Testis (tissue), 2 donors: ENCODE measurements at regions not wholly inside any gene's neighbourhood (a gene's known extent, or its start where the extent isn't known, plus 50 kb on each side); places are given as distances from the start of the nearest gene placed in this dataset.

ENCODE experiments used
- DNase-seq: peaks from one replicate; pipeline ENCODE4 v3.0.0-alpha.2; 2019
- H3K27ac ChIP-seq, 2 donors: fragments of 200-600 bp; sonication (generic); one replicate each; pipeline ENCODE4 v1.5.1; 2019
- H3K27me3 ChIP-seq: fragments of 200-600 bp; sonication (generic); one replicate; pipeline ENCODE4 v1.5.1; 2019
- H3K36me3 ChIP-seq: fragments of 200-600 bp; sonication (generic); one replicate; pipeline ENCODE4 v1.5.1; 2017; ENCODE audit warnings: low read depth; ENCODE audit errors: missing control alignments
- H3K4me1 ChIP-seq: fragments of 200-600 bp; sonication (generic); one replicate; pipeline ENCODE4 v1.5.1; 2019
- H3K4me3 ChIP-seq, 2 donors: fragments of 200-600 bp; sonication (generic); one replicate each; pipeline ENCODE4 v1.5.1; 2017 to 2019
- H3K9me3 ChIP-seq: fragments of 200-600 bp; sonication (generic); one replicate; pipeline ENCODE4 v1.5.1; 2017
- POLR2A ChIP-seq: fragments of 450-650 bp; IDR thresholded peaks from one replicate; pipeline ENCODE4 v1.6.1; 2017; ENCODE audit warnings: antibody characterized with exemption, mild to moderate bottlenecking, moderate library complexity
- WGBS, 2 donors: methylation state at CpG; one replicate each; pipeline ENCODE4 v1.1.5; 2018; 5-methylcytosine and 5-hydroxymethylcytosine counted together
- intact Hi-C: fragments of 100-400 bp; cut with DNase I; formaldehyde crosslinking; loops from one replicate; pipeline ENCODE4 v1.15.1; 2023; ENCODE audit warnings: low total_unique reads
- TF ChIP-seq, protein P1 (sequence below), 3 experiments: fragments of 450-650 bp in 2 of 3; fragments of 200-600 bp in 1 of 3; sonication (generic) in 1 of 3; IDR thresholded peaks; one replicate each; pipeline ENCODE4 v1.5.1; 2016 to 2019; ENCODE audit warnings: antibody characterized with exemption in 3 of 3, mild to moderate bottlenecking in 2 of 3, moderate library complexity in 1 of 3

DNA sequence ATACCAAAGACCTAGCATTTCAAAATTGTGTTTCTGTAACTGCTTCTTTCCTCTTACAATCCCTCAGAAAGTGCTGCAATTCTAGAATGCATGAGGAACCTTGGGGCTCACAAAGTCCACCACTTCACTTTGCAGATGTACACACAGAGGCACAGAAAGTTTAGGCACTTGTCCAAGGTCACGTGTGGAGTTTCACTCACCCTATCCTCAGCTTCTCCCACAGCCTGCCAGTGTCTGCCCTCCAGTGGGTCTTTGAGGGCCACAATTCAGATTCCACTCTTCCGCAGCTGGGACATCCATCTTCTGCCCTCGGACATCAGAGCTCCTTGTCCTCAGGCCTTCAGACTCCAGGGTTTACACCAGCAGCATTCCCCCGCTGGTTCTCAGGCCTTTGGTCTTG, 210.5 kb upstream of the SERP2 start:
- Histone ChIP-seq H3K4me1 (peaks cover 7% of the 10 kb centered on the region), H3K9me3 (no peaks in the 10 kb centered on the region), H3K27ac (no peak overlapping the region), H3K4me3 (no peak overlapping the region), H3K36me3 (no peaks in the 10 kb centered on the region), H3K27me3 (no peaks in the 10 kb centered on the region)
- DNase-seq, result no peak
- 93 to 97% methylated on average over 4 of the region's 4 CpGs for WGBS, 2 donors
- intact Hi-C loops, result no loop called here
- TF ChIP-seq, protein P1, sequence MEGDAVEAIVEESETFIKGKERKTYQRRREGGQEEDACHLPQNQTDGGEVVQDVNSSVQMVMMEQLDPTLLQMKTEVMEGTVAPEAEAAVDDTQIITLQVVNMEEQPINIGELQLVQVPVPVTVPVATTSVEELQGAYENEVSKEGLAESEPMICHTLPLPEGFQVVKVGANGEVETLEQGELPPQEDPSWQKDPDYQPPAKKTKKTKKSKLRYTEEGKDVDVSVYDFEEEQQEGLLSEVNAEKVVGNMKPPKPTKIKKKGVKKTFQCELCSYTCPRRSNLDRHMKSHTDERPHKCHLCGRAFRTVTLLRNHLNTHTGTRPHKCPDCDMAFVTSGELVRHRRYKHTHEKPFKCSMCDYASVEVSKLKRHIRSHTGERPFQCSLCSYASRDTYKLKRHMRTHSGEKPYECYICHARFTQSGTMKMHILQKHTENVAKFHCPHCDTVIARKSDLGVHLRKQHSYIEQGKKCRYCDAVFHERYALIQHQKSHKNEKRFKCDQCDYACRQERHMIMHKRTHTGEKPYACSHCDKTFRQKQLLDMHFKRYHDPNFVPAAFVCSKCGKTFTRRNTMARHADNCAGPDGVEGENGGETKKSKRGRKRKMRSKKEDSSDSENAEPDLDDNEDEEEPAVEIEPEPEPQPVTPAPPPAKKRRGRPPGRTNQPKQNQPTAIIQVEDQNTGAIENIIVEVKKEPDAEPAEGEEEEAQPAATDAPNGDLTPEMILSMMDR (IDR thresholded peaks at IDR 0.05), result no peak

DNA sequence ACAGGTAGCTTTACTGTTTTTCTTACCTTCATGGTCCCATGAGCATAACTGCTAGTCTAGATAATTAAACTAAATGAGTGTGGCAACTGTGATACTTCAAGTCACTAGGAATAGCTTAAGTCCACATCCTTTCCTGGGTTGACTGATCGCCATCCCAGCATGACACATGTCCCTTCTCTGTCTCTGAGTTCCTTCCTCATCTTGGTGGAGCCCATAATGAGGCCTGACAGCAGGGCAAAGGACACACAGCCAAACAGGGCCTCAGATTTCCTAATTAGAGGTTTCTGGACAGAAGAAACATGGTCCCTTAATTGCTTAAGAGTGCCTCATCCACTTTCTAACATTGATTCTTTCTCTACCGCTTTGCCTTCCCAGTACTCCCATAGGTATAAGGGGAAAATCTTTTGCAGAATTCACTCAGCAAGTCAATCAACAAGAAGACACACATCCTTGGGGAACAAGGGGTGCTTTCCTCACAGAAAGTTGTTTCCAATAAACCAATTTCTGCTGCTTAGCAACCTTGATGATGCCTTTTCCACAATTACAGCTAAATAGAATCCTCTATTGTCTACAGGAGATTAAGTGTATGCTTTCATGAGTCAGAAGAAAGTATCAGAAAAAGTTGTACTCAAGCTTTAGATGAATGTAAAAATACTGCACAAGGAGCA, 208.3 kb upstream of the SERP2 start:
- Histone ChIP-seq H3K27me3 (no peaks in the 10 kb centered on the region), H3K9me3 (no peaks in the 10 kb centered on the region), H3K4me3 (no peak overlapping the region), H3K4me1 (no peaks in the 10 kb centered on the region), H3K36me3 (no peaks in the 10 kb centered on the region), H3K27ac (no peak overlapping the region)
- no peak for DNase-seq
- WGBS, 2 donors, result 97% methylated on average over 2 of the region's 2 CpGs
- intact Hi-C loops, result no loop called here
- TF ChIP-seq, protein P1 (IDR thresholded peaks at IDR 0.05), result no peak
- TF ChIP-seq POLR2A, result no peak

DNA sequence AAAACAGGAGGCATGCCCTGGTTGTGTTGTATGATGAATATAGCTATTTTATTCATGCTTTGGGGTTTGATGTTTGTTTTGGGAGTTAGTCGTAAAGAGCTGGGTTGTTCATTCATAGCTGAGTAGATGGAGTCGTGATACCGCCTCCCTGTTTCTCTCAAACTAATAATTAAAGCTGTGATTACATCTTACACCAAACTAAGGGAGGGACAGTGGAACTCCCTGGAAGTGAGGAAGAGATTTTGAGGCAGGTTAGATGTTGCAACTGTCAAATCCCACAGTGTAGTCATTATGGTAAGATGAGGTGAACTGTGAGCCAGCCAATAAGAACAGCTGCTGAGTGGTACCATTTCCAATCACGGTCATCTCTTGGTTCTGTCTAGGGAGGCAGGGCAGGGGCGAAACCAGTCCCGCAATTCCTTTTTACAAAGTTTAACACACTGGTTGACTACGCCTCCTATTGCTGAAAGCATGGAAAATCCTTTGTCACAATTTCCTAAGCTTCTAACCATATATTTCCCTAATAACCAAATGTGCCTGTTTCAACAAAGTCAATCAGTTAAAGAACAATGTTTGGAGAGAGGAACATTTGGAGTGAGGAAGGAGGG, 207.6 kb upstream of the SERP2 start:
- Histone ChIP-seq H3K4me1 (no peaks in the 10 kb centered on the region), H3K27ac (no peak overlapping the region), H3K36me3 (no peaks in the 10 kb centered on the region), H3K27me3 (no peaks in the 10 kb centered on the region), H3K9me3 (no peaks in the 10 kb centered on the region), H3K4me3 (no peak overlapping the region)
- no peak for TF ChIP-seq POLR2A
- TF ChIP-seq, protein P1 (IDR thresholded peaks at IDR 0.05), result no peak
- WGBS, 2 donors, result 89 to 91% methylated on average over 7 of the region's 7 CpGs
- DNase-seq, result no peak
- intact Hi-C loops, result no loop called here

DNA sequence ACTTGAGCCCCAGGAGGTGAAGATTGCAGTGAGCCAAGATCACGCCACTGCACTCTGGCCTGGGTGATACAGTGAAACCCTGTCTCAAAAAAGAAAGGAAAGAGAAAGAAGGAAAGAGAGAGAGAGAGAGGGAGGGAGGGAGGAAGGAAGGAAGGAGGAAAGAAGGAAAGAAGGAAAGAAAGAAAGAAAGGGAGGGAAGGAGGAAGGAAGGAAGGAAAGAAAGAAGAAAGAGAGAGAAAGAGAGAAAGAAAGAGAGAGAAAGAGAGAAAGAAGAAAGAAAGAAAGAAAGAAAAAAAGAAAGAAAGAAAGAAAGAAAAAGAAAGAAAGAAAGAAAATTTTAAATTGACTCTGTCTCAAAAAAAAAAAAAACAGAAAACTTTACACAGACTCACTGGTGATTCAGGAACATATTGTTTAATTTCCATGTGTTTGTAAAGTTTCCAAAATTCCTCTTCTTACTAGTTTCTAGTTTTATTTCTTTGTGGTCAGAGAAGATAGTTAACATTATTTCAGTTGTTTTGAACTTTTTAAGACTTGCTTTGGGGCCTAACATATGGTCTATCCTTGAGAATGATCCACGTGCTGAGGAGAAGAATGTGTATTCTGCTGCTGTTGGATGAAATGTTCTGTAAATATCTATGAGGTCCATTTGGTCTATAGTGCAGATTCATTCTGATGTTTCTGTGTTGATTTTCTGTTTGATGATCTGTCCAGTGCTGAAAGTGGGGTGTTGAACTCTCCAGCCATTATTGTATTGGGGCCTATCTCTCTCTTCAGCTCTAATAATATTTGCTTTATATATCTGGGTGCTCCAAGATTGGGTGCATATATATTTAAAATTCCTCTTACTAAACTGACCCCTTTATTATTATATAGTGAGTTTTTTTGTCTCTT, 204.4 kb upstream of the SERP2 start:
- no peak for TF ChIP-seq POLR2A
- H3K4me1 ChIP-seq, result no peaks in the 10 kb centered on the region
- WGBS, 2 donors, result 80 to 82% methylated on average over 2 of the region's 2 CpGs
- no peaks in the 10 kb centered on the region for H3K9me3 ChIP-seq
- no peaks in the 10 kb centered on the region for H3K36me3 ChIP-seq
- no peak for DNase-seq
- H3K27ac ChIP-seq, result no peak overlapping the region
- H3K27me3 ChIP-seq, result no peaks in the 10 kb centered on the region
- intact Hi-C loops, result no loop called here
- no peak overlapping the region for H3K4me3 ChIP-seq

DNA sequence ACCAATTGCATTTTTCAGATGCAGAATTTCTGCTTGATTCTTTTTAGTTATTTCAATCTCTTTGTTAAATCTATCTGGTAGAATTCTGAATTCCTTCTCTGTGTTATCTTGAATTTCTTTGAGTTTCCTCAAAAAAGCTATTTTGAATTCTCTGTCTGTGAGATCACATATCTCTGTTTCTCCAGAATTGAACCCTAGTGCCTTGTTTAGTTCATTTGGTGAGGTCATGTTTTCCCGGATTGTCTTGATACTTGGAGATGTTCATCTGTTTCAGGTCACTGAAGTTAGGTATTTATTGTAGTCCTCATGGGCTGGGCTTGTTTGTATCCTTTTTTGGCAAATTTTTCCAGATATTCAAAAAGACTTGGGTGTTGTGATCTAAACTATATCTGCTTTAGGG, 202.9 kb upstream of the SERP2 start:
- DNase-seq, result no peak
- H3K9me3 ChIP-seq, result no peaks in the 10 kb centered on the region
- H3K36me3 ChIP-seq, result no peaks in the 10 kb centered on the region
- H3K27me3 ChIP-seq, result no peaks in the 10 kb centered on the region
- TF ChIP-seq POLR2A, result no peak
- TF ChIP-seq, protein P1 (IDR thresholded peaks at IDR 0.05), result no peak
- intact Hi-C loops, result no loop called here
- H3K4me3 ChIP-seq, result no peak overlapping the region
- WGBS, 2 donors, result 95 to 96% methylated on average over 1 of the region's 1 CpG
- H3K4me1 ChIP-seq, result peaks cover 6% of the 10 kb centered on the region
- H3K27ac ChIP-seq, result no peak overlapping the region
